Stimulated activated CD4-positive, alpha-beta T cell treated with anti-CD3 and anti-CD28 coated beads, Interleukin-2, amount 100 ng/mL, for 24 hours (primary cell): ENCODE measurements at regions not wholly inside any gene's neighbourhood (a gene's known extent, or its start where the extent isn't known, plus 50 kb on each side); places are given as distances from the start of the nearest gene placed in this dataset.
"Not testable (repeated sequence)": the region's sequence is repeated elsewhere in the genome, so short reads cannot be mapped to it uniquely, and the experiment has no call there.

Experiments used
- DNase-seq, 2 donors: peaks; one replicate each; pipeline ENCODE4 v3.0.0-alpha.2; 2020

DNA sequence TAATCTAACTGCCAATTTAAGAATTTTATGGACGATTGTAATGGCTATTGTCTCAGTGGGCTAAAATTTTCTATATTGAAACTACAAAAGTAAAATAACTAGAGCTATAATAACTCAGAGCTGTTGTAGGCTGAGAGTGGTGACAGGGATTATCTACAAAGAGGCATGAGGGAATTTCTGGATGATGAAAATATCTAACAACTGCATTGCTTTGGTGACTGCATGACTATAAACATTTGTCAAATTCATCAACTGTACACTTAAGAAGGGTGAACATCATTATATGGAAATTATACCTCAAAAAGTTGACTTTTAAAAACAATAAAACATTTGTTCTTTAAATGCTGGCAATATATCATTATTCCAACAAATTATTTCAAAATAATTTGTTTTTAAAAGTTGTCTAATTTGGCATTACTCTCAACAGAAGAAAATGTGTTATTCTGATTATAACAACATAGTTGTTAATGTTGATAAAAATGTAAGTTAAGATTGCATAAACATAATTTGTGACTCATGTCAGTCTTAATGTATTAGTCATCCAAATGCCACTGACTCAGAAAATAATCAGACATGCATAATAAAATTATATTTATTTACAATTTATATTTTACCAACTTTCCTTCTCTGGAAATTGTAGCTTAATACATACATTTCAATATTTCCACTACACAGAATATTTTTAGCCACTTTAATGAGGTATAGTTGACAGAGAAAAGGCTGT is 865.1 kb upstream of the VRK2 start:
- no peak for DNase-seq

DNA sequence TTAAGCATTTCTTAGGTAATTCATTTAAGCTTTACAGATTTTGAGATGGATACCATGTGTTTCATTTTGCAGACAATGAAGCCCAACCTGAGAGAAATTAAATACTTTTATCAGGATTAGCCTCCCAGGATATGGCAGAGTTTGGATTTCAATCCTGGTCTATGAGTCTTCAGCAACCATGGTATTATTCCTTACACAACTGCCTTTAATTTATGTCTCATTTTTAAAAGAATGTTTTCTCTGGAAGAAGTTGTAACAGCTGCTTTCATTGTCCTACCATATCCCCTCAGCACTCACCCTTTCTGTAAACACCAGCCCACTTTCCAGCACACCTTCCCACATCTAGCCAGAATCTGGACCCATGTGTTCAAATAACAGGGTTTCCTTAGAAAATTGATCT is 863.7 kb upstream of the VRK2 start:
- no peak for DNase-seq

DNA sequence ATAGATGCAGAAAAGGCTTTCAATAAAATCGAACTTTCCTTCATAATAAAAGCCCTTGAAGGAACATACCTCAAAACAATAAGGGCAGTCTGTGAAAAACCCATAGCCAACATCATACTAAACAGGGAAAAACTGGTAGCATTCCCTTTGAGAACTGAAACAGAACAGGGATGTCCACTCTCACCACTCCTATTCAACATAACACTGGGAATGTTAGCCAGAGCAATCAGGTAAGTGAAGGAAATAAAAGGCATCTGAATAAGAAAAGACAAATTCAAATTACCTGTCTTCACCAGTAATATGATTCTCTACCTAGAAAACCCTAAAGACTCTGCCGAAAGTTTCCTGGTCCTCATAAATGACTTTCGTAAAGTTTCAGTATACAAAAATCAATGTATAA is 861.0 kb upstream of the VRK2 start:
- DNase-seq, result no peak

DNA sequence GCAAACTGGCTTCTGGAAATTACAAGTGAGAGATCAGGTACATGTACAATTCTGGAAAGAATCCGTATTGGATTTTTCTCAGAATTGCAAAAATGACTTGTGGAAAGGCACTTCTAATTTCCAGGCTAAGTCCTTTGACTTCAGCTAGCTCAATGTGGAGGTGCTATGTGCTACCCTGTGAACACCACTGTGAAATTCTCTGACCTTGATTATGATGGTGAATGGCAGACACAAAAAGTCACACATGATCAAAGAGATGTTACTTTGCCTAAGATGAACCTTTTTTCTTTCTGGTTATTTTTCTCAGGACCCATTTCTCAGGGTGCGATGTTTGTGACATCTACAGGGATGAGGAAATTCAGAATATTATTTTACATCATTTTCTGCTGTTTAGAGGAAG is 856.6 kb upstream of the VRK2 start:
- no peak for DNase-seq

DNA sequence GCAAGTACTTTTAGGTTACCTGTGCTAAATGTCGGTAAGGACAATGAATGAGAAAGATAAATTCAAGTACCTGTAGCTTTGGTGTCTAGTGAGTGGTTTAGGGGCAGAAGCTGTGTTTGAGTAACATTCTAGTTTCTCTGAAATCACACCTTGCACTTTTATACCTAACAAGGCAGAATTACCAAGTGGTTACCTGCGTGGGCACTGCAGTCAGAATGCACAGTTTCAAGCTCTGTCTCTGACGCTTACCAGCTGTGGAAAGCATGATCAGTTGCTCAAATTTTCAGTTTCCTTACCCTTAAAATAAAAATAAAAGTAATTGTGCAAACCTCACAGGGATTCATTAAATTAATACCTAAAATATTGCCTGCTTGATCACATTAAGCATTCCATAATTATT is 846.9 kb upstream of the VRK2 start:
- DNase-seq, result no peak

DNA sequence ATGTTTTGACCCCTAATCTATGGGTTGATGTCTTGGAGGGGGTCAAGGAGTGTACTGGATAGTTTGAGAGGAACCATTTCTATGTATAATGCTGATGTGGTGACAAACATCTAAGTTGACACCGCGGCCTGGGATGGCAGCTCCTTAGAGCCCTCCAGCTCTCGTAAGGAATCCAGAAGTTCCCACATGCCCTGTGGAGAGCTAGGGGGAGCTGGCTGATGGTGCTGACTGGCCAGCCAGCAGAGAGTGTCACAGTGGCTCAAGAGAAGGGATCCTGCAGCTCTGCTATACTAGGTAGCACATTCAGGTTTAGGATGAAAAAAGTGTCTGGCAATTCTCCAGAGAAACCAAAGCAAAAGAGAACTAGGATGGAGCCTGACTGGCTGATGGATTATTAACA is 842.2 kb upstream of the VRK2 start:
- DNase-seq, result no peak

DNA sequence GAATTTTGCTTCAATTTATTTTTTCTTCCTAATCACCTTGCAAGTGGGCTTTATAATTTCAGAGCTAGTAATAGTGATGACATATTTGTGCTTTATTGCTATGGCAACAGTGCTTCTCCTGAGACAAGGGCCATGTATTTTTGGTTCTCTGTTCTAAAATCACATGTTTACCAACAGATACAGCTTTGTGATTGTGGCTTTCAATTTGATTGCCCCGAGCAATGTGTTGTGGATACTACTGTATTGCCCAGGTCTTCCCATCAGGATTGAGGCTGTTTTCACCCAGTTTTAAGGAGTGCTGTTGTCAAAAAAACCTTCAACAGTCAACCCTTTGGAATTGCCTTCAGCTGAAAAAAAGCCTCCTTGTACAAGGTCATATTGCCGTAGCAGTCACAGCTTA is 841.4 kb upstream of the VRK2 start:
- no peak for DNase-seq

DNA sequence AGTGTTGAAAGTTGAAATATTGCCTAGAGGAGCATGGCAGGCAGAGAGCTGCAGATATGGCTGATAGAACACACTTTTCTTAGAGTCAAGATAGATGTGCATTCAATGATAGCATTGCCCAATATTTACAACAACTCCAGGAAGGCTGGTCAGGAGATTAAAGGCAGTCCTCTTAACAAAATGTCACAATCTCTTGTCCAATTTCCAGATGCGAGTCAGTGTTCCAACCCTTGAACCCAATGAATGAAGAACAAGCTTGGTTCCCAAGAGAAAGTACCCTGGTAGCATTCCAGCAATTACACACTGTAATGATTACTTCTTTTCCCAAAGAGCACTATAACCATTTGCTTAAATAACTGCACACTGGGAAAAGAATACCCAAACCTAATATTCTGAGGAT is 839.4 kb upstream of the VRK2 start:
- DNase-seq, result no peak

DNA sequence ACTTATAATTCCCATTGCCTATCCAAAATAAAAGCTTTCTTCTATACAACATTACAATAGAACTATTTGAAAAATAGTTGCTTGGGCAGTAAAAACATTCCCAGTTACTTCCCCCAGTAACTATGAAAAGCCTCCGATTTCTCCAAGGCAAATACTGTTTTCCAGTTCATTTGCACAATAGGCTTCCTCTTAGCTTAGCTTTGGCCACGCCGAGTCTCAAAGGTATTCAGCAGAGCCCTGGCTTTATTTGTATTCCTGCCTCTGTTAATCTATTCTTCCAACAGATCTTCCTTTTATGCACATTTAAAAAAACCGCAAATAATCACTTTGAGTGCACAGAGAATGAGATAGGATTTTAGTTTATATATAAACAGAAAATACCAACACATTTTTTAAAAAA is 836.8 kb upstream of the VRK2 start:
- DNase-seq, result no peak

DNA sequence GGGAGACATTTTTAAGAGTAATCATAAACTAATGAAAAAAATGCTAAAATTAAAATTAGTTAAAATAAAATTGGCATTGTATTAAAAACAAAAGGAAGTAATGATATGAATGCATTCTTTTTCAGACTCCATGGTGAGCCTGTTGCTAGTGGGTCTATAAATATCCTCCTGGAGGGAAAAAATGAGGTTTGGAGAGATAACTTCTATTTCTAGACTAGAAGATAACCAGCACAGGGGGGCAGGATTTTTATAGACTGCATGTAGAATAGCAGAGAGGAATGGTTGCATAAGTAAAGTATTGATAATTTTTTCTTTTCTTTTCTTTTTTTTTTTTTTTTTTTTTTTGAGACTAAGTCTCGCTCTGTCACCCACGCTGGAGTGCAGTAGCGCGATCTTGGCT is 835.8 kb upstream of the VRK2 start:
- no peak for DNase-seq

DNA sequence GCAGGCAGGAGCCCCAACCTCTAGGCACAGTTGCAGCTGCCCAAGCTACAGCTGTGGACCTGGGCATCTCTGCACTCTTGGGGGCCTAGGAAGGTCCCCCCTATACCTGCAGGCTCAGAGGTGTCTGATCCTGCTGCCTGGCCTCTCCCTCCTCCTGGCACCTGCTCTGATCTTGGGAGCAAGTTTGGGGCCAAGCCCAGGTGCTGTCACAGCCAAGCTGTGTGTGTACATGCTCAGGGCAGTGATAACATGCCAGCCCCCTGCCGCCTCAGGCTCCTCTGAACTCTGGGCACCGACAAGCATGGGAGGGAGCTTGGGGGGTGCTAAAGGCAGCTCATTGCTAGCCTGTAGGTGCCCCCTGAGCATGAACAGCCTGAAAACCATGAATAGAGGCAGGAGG is 829.6 kb upstream of the VRK2 start:
- DNase-seq, result no peak

DNA sequence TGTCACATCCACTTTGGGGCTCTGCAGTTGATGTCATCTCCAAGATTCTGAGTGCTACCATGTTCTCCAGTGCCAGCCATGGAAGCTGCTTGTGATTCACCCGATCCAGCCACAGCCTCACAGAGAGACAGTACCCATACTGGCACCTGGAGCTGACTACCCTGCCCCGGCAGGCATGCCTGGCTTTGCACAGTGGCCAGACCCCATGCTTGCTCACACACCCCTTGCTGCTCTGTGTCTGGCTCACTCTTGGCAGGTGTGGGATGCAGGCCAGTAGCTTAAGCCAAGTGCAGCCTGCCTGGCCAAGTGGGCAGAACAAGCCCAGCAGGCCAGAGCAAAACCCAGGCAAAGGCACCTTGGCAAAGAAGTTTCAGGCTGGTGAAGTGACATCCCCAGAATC is 828.4 kb upstream of the VRK2 start:
- no peak for DNase-seq

DNA sequence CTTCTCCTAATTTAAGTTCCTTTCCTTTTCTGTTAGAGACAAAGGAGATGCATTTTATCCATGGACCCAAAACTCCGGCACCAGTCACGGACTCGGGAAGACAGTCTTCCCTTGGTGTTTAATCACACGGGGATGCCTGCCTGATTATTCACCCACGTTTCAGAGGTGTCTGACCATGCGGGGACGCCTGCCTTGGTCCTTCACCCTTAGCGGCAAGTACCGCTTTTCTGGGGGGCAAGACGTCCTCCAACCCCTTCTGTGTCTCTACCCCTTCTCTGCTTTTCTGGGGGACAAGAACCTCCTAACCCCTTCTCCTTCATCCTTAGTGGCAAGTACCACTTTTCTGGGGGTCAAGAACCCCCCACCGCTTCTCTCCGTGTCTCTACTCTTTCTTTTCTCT is 816.9 kb upstream of the VRK2 start:
- not testable (repeated sequence) for DNase-seq

DNA sequence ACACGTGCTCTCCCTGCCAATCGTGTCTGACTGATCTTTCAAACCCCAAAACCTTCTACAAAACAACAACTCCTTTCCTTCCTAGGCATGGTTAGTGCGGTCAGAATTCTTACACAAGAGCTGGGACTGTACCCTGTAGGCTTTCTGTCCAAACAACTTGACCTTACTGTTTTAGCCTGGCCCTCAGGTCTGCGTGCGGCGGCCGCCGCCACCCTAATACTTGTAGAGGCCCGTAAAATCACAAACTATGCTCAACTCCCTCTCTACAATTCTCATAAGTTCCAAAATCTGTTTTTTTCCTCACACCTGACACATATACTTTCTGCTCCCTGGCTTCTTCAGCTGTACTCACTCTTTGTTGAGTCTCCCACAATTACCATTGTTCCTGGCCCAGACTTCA is 814.3 kb upstream of the VRK2 start:
- DNase-seq, result not testable (repeated sequence)

DNA sequence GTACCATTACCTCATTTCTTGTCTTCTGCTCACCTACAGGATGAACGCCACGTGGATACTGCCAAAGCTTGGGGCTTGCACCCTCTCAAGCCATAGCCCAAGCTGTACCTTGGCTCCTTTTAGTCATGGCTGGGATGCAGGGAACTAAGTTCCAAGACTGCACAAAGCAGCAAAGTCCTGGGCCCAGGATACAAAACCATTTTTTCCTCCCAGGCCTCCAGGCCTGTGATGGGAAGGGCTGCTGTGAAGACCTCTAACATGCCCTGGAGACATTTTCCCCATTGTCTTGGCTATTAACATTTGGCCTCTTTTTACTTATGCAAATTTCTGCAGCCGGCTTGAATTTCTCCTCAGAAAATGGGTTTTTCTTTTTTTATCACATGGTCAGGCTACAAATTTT is 795.1 kb upstream of the VRK2 start:
- DNase-seq, result not testable (repeated sequence)

DNA sequence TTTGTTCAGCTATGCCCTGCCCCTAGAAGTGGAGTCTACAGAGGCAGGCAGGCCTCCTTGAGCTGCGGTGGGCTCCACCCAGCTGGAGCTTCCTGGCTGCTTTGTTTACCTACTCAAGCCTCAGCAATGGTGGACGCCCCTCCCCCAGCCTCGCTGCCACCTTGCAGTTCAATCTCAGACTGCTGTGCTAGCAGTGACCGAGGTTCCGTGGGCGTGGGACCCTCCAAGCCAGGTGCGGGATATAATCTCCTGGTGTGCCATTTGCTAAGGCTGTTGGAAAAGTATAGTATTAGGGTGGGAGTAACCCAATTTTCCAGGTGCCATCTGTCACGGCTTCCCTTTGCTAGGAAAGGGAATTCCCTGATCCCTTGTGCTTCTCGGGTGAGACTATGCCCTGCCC is 770.2 kb upstream of the VRK2 start:
- not testable (repeated sequence) for DNase-seq

DNA sequence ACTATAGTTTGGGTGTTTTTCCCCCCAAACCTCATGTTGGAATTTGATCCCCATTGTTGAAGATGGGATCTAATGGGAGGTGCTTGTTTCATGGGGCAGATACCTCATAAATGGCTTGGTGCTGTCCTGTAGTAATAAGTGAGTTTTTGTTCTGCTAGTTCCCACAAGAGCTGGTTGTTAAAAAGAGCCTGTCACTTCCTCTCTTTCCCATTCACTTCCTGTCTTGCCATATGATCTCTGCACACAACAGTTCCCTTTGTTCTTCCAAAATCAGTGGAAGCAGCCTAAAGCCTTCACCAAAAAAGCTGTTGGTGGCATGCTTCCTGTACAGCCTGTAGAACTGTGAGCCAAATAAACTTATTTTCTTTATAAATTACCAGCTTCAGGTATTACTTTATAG is 768.2 kb upstream of the VRK2 start:
- no peak for DNase-seq

DNA sequence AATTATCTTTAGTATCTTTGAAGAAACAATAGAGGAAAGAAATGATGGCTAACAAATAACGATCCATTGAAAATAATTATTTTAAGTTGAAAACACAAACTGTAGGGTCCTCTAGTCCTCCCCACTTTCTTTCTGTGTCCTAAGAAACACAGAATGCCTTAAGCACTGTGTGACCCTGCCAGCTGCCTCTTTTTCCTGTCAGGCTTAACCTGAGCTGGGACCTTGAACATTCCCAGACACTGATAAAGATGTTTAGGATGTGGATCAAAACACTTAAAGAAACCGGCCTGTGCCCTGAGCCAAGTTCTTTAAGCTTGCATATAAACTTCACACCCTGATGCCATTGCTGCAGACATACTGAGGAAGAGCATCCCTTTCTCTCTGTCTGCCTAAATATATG is 755.4 kb upstream of the VRK2 start:
- no peak for DNase-seq

DNA sequence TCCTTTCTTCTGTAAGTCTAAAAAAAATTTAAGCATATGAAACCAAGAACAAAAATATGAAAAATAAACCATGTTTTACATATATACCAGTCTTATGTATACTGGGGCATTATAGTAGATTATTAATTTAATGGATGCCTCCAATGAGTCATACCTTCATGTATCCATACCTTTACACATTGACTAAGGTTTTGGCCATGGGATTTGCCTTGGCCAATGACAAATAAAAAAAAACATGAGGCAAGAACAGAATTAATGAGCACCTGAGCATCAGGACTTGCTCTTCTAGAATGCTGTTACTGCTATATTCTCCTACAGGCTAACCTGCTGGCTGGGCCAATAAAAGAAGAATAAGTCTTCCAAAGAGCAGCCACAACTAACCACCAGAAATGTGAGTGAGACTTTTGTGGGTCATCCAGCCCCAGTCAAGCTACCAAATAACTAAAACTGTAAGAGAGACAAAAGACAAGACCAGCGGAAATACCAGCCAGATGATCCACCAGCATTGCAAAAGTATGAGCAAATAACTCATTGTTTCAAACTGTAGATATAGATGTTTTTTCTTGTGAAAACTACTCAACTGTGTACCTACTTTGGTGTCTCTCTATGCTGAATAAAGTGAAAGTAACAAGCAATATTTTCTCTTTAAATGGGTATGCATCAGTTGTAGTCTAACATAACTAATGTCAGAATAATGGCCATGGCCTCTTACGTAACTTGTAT is 749.6 kb upstream of the VRK2 start:
- DNase-seq, result no peak

DNA sequence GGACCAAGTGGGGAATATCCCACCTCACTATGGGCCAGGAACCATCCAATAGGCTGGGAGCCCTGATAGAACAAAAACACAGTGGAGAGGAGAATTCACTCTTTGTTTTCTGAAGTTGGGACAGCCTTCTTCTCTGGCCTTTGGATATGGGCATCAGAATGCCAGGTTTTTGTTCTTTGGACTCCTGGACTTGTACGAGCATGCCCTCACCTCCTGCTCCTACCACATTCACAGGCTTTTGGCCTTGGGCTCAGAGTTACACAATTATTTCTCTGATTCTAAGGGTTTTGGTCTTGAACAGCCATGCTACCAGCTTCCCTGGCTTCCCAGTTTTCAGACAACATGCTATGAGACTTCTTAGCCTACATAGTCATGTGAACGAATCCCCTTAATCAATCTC is 732.9 kb upstream of the VRK2 start:
- no peak for DNase-seq

DNA sequence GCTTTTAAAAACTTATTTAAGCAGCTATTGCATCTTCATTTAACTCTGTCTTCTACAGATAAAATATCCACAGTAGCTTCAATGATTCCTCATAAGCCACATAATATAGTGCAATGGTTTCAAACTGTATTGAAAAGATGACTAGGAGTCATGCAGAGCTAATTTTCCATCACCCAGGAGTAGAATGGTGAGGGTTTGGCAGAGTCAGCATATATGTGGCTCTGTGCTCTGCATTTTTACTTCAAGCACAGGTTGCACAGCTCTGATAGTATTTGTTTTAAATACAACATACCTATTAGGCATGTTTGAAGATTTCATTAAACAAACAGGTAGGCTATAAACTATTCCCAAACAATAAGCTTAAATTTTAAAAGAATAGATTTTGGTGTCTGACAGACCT is 731.9 kb upstream of the VRK2 start:
- DNase-seq, result no peak

DNA sequence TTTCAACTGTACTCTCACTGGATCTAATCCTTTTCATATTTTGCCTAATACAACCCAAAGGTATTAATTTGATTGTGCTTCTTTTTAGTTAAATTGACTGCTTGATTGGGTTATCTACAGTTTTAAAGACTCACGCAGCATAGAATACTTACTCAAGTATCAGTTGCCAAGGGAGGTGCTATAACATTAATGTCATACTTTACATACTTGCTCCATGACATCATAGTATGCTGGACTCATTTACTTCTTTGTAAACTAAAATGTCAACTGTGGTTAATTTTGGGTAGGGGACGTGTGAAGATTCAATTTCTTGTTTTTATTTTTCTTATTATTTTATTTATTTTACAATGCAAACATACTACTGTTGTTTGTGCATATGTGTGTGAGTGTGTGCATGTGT is 716.2 kb upstream of the VRK2 start:
- DNase-seq, result no peak

DNA sequence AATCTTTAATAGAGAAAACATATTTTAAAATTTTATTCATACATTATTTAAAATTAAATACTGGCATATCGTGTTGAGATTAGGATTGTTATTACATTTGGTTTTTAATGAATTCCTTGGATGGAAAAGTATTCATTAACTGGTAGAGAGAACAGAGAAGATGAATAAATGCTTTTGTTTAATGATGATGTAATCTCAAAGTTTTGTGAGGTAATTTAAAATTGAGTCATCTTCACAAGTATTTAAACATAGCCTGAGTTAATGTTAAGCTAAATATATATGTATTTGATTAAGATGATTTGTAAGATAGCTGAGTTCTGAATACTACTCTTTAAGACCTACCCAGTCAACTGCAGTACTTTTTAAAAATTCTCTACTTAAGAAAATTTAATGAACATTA is 713.4 kb upstream of the VRK2 start:
- no peak for DNase-seq

DNA sequence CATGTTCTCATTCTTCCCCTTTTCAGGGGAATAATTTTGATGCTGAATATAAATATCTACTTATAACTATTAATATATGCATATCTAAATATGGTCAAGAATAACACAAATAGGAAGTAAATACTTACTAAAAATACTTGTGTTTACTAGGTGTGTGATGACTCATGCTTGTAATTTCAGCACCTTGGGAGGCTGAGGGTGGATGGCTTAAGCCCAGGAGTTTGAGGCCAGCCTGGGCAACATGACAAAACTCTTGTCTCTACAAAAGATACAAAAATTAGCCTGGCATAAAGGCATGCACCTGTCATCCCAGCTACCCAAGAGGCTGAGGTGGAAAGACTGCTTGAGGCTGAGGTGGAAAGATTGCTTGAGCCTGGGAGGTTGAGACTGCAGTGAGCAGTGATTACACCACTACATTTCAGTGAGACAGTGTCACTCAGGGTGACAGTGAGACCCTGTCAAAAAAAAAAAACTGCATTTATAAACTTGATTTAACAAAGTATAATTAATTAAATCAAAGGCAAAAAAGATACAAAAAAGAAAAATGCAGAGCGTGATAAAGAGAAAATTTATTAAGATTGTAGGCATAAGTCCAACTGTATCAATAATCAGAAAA is 703.1 kb upstream of the VRK2 start:
- no peak for DNase-seq

DNA sequence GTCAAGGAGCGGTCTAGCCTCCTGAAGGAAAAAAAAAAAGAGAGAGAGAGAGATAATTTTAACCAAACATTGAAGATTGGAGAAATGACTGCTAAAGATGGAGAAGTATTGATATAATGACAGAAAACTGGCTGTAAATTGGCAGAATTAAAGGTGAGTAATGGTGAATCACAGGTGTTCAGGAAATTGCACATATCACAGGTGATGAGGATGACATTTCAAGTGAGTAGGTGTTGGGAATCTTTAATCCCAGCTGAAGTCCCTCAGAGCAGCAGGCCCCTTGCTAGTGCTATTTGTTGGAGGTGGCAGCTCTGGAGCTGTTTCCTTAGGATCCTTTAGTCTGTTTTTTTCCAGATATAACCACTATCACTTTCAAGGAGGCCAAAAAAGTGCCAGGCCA is 678.4 kb upstream of the VRK2 start:
- no peak for DNase-seq
